ENCODE measurements at regions not wholly inside any gene's neighbourhood (a gene's known extent, or its start where the extent isn't known, plus 50 kb on each side); places are given as distances from the start of the nearest gene placed in this dataset.

DNA sequence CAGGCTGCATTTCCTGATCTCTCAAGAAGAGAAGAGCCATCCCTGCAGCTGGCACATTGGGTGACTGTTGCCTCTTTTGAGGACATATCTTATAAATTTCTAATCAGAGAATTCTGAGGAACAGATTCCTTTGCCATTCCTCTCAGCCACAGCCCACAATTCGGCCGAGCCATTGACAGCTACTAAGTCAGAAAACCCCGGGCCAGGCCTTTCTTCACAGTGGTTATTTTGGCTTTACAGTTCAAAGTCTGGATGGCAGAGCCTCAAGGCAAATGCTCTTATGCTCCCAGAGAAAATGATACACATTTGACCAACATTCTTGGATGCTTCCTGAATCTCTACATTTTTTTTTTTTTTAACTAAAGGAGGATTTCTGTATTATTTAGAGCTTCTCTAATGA lies 138.4 kb upstream of the FRMD6 start:
- no peaks in the 10 kb centered on the region for H3K36me3 ChIP-seq
- no peak for TF ChIP-seq POLR2A (IDR thresholded peaks at IDR 0.05)
- TF ChIP-seq CTCF (IDR thresholded peaks at IDR 0.05) = no peak
- TF ChIP-seq EP300 (IDR thresholded peaks at IDR 0.05) = no peak
- TF ChIP-seq POLR2AphosphoS5 (IDR thresholded peaks at IDR 0.05) = no peak
- no peak for DNase-seq
- H3K4me1 ChIP-seq = peaks cover 0 to 10% (median 9%) of the 10 kb centered on the region in 4 donors
- intact Hi-C loops (cut with DNase I) = no loop called here
- no peak overlapping the region for H3K27ac ChIP-seq
- H3K27me3 ChIP-seq = no peaks in the 10 kb centered on the region
- H3K9me3 ChIP-seq = no peaks in the 10 kb centered on the region
- 84 to 90% methylated on average over 3 of the region's 3 CpGs for WGBS, 2 donors
- H3K4me3 ChIP-seq = no peak overlapping the region

GRCh38 chr14:51513933-51514332 lies 137.8 kb upstream of the FRMD6 start:
- no peak for TF ChIP-seq POLR2AphosphoS5 (IDR thresholded peaks at IDR 0.05)
- TF ChIP-seq POLR2A (IDR thresholded peaks at IDR 0.05) = no peak
- 81% methylated on average over 2 of the region's 2 CpGs for WGBS, 2 donors

GRCh38 chr14:51515611-51516010 lies 136.1 kb upstream of the FRMD6 start:
- TF ChIP-seq POLR2AphosphoS5 (IDR thresholded peaks at IDR 0.05) = no peak
- TF ChIP-seq CTCF (IDR thresholded peaks at IDR 0.05) = no peak
- TF ChIP-seq EP300 (IDR thresholded peaks at IDR 0.05) = no peak
- no peak for TF ChIP-seq POLR2A (IDR thresholded peaks at IDR 0.05)

More at GRCh38 chr14:51513933-51514332, 137.8 kb upstream of the FRMD6 start:
- no peak overlapping the region for H3K4me3 ChIP-seq
- no peak overlapping the region for H3K27ac ChIP-seq
- peaks cover 0 to 3% (median 2%) of the 10 kb centered on the region in 4 donors for H3K4me1 ChIP-seq
- no peaks in the 10 kb centered on the region for H3K27me3 ChIP-seq
- H3K36me3 ChIP-seq = no peaks in the 10 kb centered on the region
- DNase-seq = no peak
- H3K9me3 ChIP-seq = no peaks in the 10 kb centered on the region
- intact Hi-C loops (cut with DNase I) = no loop called here

DNA sequence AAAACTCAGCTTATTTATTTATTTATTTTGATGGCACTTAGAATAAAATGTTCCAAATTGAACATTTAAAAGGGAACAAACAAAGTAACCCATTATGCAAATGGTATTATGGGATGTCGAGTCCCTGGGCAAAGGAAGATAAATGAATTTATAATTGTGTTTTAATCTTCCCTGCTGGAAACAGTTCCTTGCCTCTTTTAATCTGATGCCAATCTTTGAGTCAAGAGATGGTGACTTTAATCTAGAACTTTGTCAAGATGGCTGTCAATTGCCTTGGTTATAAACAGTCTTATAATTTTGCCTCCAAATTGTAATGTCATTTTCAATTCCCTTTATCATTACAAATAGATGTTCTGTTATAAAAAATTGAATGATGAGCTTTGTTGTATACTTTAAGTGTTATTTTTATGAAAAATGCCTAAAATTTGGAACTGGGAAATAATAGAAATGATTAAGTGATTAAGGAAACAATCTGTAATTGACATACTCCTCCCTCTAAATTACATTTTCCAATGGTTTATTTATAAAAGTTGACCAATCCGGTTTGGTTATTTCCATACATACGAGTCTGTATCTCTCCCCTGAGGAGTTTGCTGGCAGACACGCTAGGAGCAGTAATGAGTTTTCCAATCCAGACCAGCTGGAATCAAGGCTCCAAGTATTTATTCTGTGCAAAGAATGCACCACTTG lies 134.9 kb upstream of the FRMD6 start:
- no peaks in the 10 kb centered on the region for H3K36me3 ChIP-seq
- 71 to 73% methylated on average over 4 of the region's 4 CpGs for WGBS, 2 donors
- H3K4me1 ChIP-seq = no peaks in the 10 kb centered on the region
- intact Hi-C loops (cut with DNase I) = no loop called here
- no peak overlapping the region for H3K27ac ChIP-seq
- no peak overlapping the region for H3K4me3 ChIP-seq
- no peaks in the 10 kb centered on the region for H3K9me3 ChIP-seq
- no peak for DNase-seq
- TF ChIP-seq CTCF (IDR thresholded peaks at IDR 0.05) = no peak
- TF ChIP-seq POLR2AphosphoS5 (IDR thresholded peaks at IDR 0.05) = no peak
- no peak for TF ChIP-seq EP300 (IDR thresholded peaks at IDR 0.05)
- no peak for TF ChIP-seq POLR2A (IDR thresholded peaks at IDR 0.05)
- H3K27me3 ChIP-seq = no peaks in the 10 kb centered on the region

More at GRCh38 chr14:51515611-51516010, 136.1 kb upstream of the FRMD6 start:
- H3K4me3 ChIP-seq = no peak overlapping the region
- intact Hi-C loops (cut with DNase I) = no loop called here
- 82 to 86% methylated on average over 3 of the region's 3 CpGs for WGBS, 2 donors
- no peaks in the 10 kb centered on the region for H3K27me3 ChIP-seq
- no peaks in the 10 kb centered on the region for H3K36me3 ChIP-seq
- no peak for DNase-seq
- H3K27ac ChIP-seq = no peak overlapping the region
- no peaks in the 10 kb centered on the region for H3K4me1 ChIP-seq
- H3K9me3 ChIP-seq = no peaks in the 10 kb centered on the region

GRCh38 chr14:51518280-51518679 lies 133.4 kb upstream of the FRMD6 start:
- H3K4me1 ChIP-seq = no peaks in the 10 kb centered on the region
- H3K27me3 ChIP-seq = no peaks in the 10 kb centered on the region
- 82 to 87% methylated on average over 3 of the region's 3 CpGs for WGBS, 2 donors
- H3K9me3 ChIP-seq = no peaks in the 10 kb centered on the region
- H3K4me3 ChIP-seq = no peak overlapping the region
- TF ChIP-seq POLR2AphosphoS5 (IDR thresholded peaks at IDR 0.05) (no peak), POLR2A (IDR thresholded peaks at IDR 0.05) (no peak), CTCF (IDR thresholded peaks at IDR 0.05) (no peak), EP300 (IDR thresholded peaks at IDR 0.05) (no peak)
- intact Hi-C loops (cut with DNase I) = no loop called here
- no peaks in the 10 kb centered on the region for H3K36me3 ChIP-seq
- no peak overlapping the region for H3K27ac ChIP-seq
- DNase-seq = no peak

All from sigmoid colon (tissue), 6 donors.